GM06990 (cell line): ENCODE measurements at regions not wholly inside any gene's neighbourhood (a gene's known extent, or its start where the extent isn't known, plus 50 kb on each side); places are given as distances from the start of the nearest gene placed in this dataset.

Experiments used
- DNase-seq: peaks from one replicate; pipeline ENCODE4 v3.0.0-alpha.2; 2011; ENCODE audit not compliant: insufficient read length; ENCODE audit errors: extremely low read depth
- H3K27me3 ChIP-seq: replicated peaks from 2 replicates; pipeline ENCODE4 v1.6.0; 2011; ENCODE audit warnings: low read length; ENCODE audit not compliant: control insufficient read depth, insufficient read depth
- H3K36me3 ChIP-seq: 2 replicates; pipeline ENCODE4 v1.5.1; 2011; ENCODE audit warnings: low read length; ENCODE audit not compliant: control insufficient read depth, insufficient read depth
- H3K4me3 ChIP-seq: replicated peaks from 2 replicates; pipeline ENCODE4 v1.5.1; 2011; ENCODE audit warnings: low read depth, mild to moderate bottlenecking, control low read depth, low read length
- TF ChIP-seq, protein P1 (sequence below): IDR thresholded peaks from 2 replicates; pipeline ENCODE4 v1.5.1; 2011; ENCODE audit warnings: low read length, control low read depth, mild to moderate bottlenecking, inconsistent platforms; ENCODE audit not compliant: insufficient read depth, poor library complexity, severe bottlenecking

- Histone ChIP-seq H3K27me3 (no peaks in the 10 kb centered on the region), H3K4me3 (no peak overlapping the region), H3K36me3 (no peaks in the 10 kb centered on the region)
- no peak for DNase-seq
- TF ChIP-seq, protein P1, sequence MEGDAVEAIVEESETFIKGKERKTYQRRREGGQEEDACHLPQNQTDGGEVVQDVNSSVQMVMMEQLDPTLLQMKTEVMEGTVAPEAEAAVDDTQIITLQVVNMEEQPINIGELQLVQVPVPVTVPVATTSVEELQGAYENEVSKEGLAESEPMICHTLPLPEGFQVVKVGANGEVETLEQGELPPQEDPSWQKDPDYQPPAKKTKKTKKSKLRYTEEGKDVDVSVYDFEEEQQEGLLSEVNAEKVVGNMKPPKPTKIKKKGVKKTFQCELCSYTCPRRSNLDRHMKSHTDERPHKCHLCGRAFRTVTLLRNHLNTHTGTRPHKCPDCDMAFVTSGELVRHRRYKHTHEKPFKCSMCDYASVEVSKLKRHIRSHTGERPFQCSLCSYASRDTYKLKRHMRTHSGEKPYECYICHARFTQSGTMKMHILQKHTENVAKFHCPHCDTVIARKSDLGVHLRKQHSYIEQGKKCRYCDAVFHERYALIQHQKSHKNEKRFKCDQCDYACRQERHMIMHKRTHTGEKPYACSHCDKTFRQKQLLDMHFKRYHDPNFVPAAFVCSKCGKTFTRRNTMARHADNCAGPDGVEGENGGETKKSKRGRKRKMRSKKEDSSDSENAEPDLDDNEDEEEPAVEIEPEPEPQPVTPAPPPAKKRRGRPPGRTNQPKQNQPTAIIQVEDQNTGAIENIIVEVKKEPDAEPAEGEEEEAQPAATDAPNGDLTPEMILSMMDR: no peak
Measured at GRCh38 chr10:4063717-4064116, 278.7 kb upstream of the KLF6 start.

DNA sequence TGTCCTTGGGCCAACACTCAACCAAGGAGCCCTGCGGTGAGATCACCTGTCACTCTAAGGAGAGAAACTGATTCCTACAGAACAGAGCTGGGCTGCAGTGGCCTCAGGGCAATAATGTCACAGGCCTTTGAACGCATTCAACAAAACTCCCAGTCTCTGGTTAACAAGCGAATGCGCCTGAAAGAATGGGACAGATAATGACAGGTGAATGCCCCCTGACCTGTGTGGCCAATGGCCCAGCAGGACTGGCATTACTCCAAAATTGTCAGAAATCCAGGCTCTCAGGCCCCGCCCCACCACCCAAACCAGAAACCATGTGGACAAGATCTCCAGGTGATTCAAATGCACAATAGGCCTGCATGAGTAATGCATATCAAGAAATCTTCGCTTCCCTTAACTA is 277.7 kb upstream of the KLF6 start:
- Histone ChIP-seq H3K4me3 (no peak overlapping the region), H3K36me3 (no peaks in the 10 kb centered on the region), H3K27me3 (no peaks in the 10 kb centered on the region)
- DNase-seq: no peak
- TF ChIP-seq, protein P1: no peak

DNA sequence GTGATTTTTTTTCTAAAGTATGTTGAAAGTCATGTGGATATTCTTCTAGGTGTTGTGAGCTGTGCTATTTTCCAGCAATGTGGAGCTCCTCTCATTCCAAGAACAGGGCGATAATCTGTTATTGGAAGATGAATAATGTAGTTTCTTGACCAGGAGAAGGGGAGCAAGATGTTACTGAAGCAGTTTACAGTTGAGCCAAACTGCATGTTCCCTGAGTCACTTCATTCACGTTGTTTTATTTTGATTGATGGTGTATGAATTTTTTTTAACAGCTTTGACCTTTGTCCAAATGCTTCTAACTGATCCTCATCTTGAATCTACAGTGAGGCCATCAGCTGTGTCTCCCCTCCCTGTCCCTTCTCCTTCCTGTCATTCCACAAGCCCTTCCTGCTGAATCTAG is 277.1 kb upstream of the KLF6 start:
- TF ChIP-seq, protein P1: no peak
- no peak overlapping the region for H3K4me3 ChIP-seq
- no peaks in the 10 kb centered on the region for H3K27me3 ChIP-seq
- no peak for DNase-seq
- H3K36me3 ChIP-seq: no peaks in the 10 kb centered on the region

DNA sequence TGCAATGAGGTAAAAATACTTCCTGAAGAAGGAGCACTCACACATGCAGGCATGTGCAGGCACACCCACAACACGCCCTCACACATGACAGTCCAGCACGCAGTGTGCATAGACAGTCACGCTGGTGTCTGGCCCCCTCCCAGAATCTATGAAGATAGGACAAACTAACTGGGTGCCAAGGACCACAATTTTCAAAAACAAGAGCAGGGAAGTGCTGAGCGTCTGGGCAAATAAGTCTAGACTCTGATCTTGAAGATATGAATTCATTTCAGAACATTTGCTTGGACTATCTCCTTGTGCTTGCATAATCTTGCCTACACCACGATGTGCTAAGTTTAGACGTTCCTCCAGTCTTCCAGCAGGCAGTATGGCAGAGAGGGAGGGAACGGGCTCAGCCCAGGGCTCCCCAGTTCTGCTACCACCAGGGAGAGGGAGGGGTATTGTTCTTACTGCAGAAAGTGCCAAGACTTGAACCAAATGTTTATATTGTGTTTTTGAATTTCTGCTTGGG is 276.5 kb upstream of the KLF6 start:
- no peak overlapping the region for H3K4me3 ChIP-seq
- DNase-seq: no peak
- TF ChIP-seq, protein P1: no peak
- no peaks in the 10 kb centered on the region for H3K27me3 ChIP-seq
- no peaks in the 10 kb centered on the region for H3K36me3 ChIP-seq

- H3K4me3 ChIP-seq: no peak overlapping the region
- H3K36me3 ChIP-seq: no peaks in the 10 kb centered on the region
- no peaks in the 10 kb centered on the region for H3K27me3 ChIP-seq
- TF ChIP-seq, protein P1: no peak
- DNase-seq: no peak
Measured at GRCh38 chr10:4059471-4060138, 274.6 kb upstream of the KLF6 start.
